Breast epithelium (tissue), 3 donors: ENCODE measurements at regions not wholly inside any gene's neighbourhood (a gene's known extent, or its start where the extent isn't known, plus 50 kb on each side); places are given as distances from the start of the nearest gene placed in this dataset.

Experiments
- CTCF ChIP-seq, 3 donors: fragments of 450-650 bp; IDR thresholded peaks; one replicate each; pipeline ENCODE4 v1.5.1; 2016 to 2017; ENCODE audit warnings: antibody characterized with exemption in 3 of 3, mild to moderate bottlenecking in 3 of 3, moderate library complexity in 3 of 3
- POLR2A ChIP-seq: fragments of 450-650 bp; IDR thresholded peaks from one replicate; pipeline ENCODE4 v1.6.1; 2016; ENCODE audit warnings: antibody characterized with exemption, mild to moderate bottlenecking, moderate library complexity
- POLR2AphosphoS5 ChIP-seq, 3 donors: sonication (generic); formaldehyde crosslinking; IDR thresholded peaks; one replicate each; pipeline ENCODE4 v1.6.1; 2017; ENCODE audit warnings: antibody characterized with exemption in 3 of 3

DNA sequence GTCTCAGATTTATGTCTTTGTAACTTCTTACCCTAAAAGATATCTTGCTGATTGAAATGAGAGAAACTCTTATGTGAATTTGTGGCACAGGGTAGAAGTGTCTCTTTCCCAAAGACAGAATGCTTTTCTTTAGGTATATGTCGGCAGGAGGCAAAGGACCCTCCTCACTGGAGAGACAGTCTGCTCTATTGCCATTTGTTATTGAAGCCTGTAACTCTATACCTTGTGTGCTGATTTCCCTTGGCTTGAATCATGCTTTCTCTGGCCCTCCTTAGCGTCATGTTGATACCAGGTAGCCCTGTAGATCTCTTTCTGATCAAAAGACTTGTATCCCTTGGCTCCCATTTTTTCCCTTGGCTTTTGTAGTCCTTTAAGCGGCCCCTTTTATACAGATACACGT lies 284.3 kb downstream of the CXXC4 start:
- no peak for TF ChIP-seq POLR2A
- no peak for TF ChIP-seq CTCF (IDR thresholded peaks at IDR 0.05)
- no peak for TF ChIP-seq POLR2AphosphoS5 (IDR thresholded peaks at IDR 0.05)
